ENCODE measurements at regions not wholly inside any gene's neighbourhood (a gene's known extent, or its start where the extent isn't known, plus 50 kb on each side); places are given as distances from the start of the nearest gene placed in this dataset.

DNA sequence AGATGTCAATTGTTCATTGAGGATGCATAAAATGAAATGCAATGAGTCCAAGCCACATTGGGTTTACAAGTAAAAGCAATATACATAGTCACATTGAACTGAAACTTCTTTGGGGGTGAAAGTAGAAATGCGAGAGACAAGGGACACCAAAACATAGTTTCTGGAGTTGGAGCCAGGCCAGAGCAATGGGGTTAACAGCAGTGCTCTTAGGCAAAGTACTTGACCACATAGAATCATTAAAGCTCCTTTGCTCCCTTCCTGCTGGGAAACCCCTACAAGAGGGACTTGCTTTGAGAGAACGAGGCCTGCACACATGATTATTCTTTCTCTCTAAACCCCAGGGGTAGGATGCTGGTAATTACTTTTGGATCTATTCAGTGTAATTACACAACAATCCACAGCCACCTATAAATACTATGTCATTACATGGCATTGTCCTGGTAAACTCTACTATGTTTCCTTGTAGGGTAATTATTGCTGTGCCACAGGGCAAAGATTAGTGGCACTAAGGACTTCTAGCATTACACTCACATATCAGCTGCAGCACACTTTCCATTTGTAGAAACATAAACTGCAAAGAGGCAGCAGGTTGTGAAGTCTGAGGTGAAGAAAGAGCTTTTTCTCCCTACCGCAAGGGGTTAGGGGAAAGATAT lies 421.6 kb upstream of the PBX1 start:
- Mint-ChIP-seq H3K36me3 (ENCODE audit: insufficient read depth, unreplicated experiment) (no peaks in the 10 kb centered on the region), H3K27me3 (ENCODE audit: insufficient read depth, unreplicated experiment) (peaks cover 6% of the 10 kb centered on the region), H3K9me3 (ENCODE audit: unreplicated experiment) (no peaks in the 10 kb centered on the region), H3K4me1 (ENCODE audit: low read depth, unreplicated experiment) (no peaks in the 10 kb centered on the region), H3K4me3 (ENCODE audit: unreplicated experiment) (no peak overlapping the region), H3K27ac (ENCODE audit: unreplicated experiment) (no peak overlapping the region)
- Histone ChIP-seq H3K36me3 (ENCODE audit: control insufficient read depth, insufficient read depth, low read length) (no peaks in the 10 kb centered on the region), H3K27me3 (replicated peaks; ENCODE audit: control insufficient read depth, insufficient read depth, low read length) (no peaks in the 10 kb centered on the region), H3K4me3 (ENCODE audit: low read depth, low read length) (no peak overlapping the region), H3K9me3 (no peaks in the 10 kb centered on the region), H3K4me1 (no peaks in the 10 kb centered on the region)
- BruUV-seq (replicated peaks): no TSS peak
- DNase-seq: no peak
- POLR2A ChIA-PET: no interaction called here
- intact Hi-C loops (cut with micrococcal nuclease; ENCODE audit: unreplicated experiment): no loop called here
- CTCF ChIA-PET: interaction anchor here (0.6 kb wide), 1 partner anchor 103 kb away, joined by 5 read pairs; no protein-coding TSS in a partner anchor
- no peak for TF ChIP-seq CTCF (IDR thresholded peaks at IDR 0.05; ENCODE audit: insufficient read depth in 1 of 2, low read depth in 1 of 2, low read length in 1 of 2, severe bottlenecking in 1 of 2, unreplicated experiment in 1 of 2)

- no peaks in the 10 kb centered on the region for H3K27me3 ChIP-seq (replicated peaks; ENCODE audit: control insufficient read depth, insufficient read depth, low read length)
- H3K4me3 ChIP-seq (ENCODE audit: low read depth, low read length): no peak overlapping the region
- no peak for DNase-seq
- H3K36me3 Mint-ChIP-seq (ENCODE audit: insufficient read depth, unreplicated experiment): no peaks in the 10 kb centered on the region
- no peak for TF ChIP-seq CTCF (IDR thresholded peaks at IDR 0.05; ENCODE audit: insufficient read depth in 1 of 2, low read depth in 1 of 2, low read length in 1 of 2, severe bottlenecking in 1 of 2, unreplicated experiment in 1 of 2)
- no peaks in the 10 kb centered on the region for H3K36me3 ChIP-seq (ENCODE audit: control insufficient read depth, insufficient read depth, low read length)
- no peak overlapping the region for H3K27ac Mint-ChIP-seq (ENCODE audit: unreplicated experiment)
- ChIA-PET CTCF (no interaction called here), POLR2A (no interaction called here)
- H3K4me1 Mint-ChIP-seq (ENCODE audit: low read depth, unreplicated experiment): no peaks in the 10 kb centered on the region
- no peaks in the 10 kb centered on the region for H3K4me1 ChIP-seq
- intact Hi-C loops (cut with micrococcal nuclease; ENCODE audit: unreplicated experiment): no loop called here
- H3K4me3 Mint-ChIP-seq (ENCODE audit: unreplicated experiment): no peak overlapping the region
- no peaks in the 10 kb centered on the region for H3K9me3 Mint-ChIP-seq (ENCODE audit: unreplicated experiment)
- H3K27me3 Mint-ChIP-seq (ENCODE audit: insufficient read depth, unreplicated experiment): peaks cover 8% of the 10 kb centered on the region
- BruUV-seq (replicated peaks): no TSS peak
- no peaks in the 10 kb centered on the region for H3K9me3 ChIP-seq
Measured at GRCh38 chr1:164141797-164142196, 417.2 kb upstream of the PBX1 start.

DNA sequence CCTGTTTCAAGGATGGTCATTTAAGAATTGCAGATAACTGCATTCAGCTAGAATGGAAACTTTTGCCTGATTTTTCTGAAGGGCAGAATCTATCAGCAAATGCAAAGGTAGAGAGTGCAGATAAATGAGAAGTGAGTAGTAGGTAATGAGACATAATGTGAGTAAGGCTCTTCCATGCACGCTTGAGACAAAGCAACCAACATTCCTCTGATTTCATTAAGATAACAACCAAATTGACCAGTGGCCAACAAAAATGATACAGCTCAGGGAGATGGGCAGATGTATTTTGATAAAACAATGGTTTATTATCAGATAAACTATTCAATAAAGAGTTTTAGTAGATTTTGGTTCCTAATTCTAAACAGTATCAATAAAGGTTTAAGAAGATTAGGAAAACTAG lies 404.4 kb upstream of the PBX1 start:
- no peak for TF ChIP-seq CTCF (IDR thresholded peaks at IDR 0.05; ENCODE audit: insufficient read depth in 1 of 2, low read depth in 1 of 2, low read length in 1 of 2, severe bottlenecking in 1 of 2, unreplicated experiment in 1 of 2)
- no peak overlapping the region for H3K4me3 Mint-ChIP-seq (ENCODE audit: unreplicated experiment)
- ChIA-PET CTCF (no interaction called here), POLR2A (no interaction called here)
- H3K36me3 ChIP-seq (ENCODE audit: control insufficient read depth, insufficient read depth, low read length): no peaks in the 10 kb centered on the region
- H3K4me1 Mint-ChIP-seq (ENCODE audit: low read depth, unreplicated experiment): no peaks in the 10 kb centered on the region
- no TSS peak for BruUV-seq (replicated peaks)
- H3K9me3 ChIP-seq: no peaks in the 10 kb centered on the region
- H3K4me1 ChIP-seq: no peaks in the 10 kb centered on the region
- peaks cover 10% of the 10 kb centered on the region for H3K9me3 Mint-ChIP-seq (ENCODE audit: unreplicated experiment)
- no peaks in the 10 kb centered on the region for H3K36me3 Mint-ChIP-seq (ENCODE audit: insufficient read depth, unreplicated experiment)
- H3K4me3 ChIP-seq (ENCODE audit: low read depth, low read length): no peak overlapping the region
- DNase-seq: no peak
- intact Hi-C loops (cut with micrococcal nuclease; ENCODE audit: unreplicated experiment): no loop called here
- H3K27ac Mint-ChIP-seq (ENCODE audit: unreplicated experiment): no peak overlapping the region
- 0 out of 2 replicates have a peak, but pooled peaks cover 1% of the 10 kb centered on the region for H3K27me3 ChIP-seq (replicated peaks; ENCODE audit: control insufficient read depth, insufficient read depth, low read length)
- H3K27me3 Mint-ChIP-seq (ENCODE audit: insufficient read depth, unreplicated experiment): peaks cover 12% of the 10 kb centered on the region
